ENCODE measurements at regions not wholly inside any gene's neighbourhood (a gene's known extent, or its start where the extent isn't known, plus 50 kb on each side); places are given as distances from the start of the nearest gene placed in this dataset.

- TF ChIP-seq CTCF (IDR thresholded peaks at IDR 0.05) (no peak), POLR2AphosphoS5 (IDR thresholded peaks at IDR 0.05) (no peak), POLR2A (IDR thresholded peaks at IDR 0.05) (no peak)
- 88% methylated on average over 3 of the region's 3 CpGs for WGBS
- no peak overlapping the region for H3K4me3 ChIP-seq
- intact Hi-C loops (cut with DNase I): no loop called here
- H3K27ac ChIP-seq: no peak overlapping the region
- DNase-seq (ENCODE audit: low spot score): no peak
- H3K36me3 ChIP-seq: no peaks in the 10 kb centered on the region
- H3K4me1 ChIP-seq (replicated peaks): no peaks in the 10 kb centered on the region
- H3K9me3 ChIP-seq: no peaks in the 10 kb centered on the region
- H3K27me3 ChIP-seq (replicated peaks; ENCODE audit: insufficient read depth): no peaks in the 10 kb centered on the region
These were observed 85.3 kb upstream of the MAF start for GRCh38 chr16:79685871-79686270.

DNA sequence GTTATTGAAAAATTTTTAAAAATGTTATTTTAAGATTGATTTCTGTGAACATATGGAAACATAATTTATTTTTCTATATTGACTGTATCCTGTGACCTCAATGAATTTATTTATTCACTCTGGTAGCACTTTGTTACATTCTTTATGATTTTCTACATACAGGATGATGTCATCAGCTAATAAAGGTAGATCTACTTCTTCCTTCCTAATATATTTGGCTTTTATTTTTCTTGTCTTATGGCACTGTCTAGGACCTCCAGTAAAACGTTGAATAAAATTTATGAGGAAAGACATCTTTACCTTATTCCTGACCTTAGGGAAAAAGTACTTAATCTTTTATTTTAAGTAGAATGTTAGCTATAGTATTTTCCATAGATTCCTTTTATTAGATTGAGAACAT, 78.8 kb upstream of the MAF start:
- no peaks in the 10 kb centered on the region for H3K27me3 ChIP-seq (replicated peaks; ENCODE audit: insufficient read depth)
- DNase-seq (ENCODE audit: low spot score): no peak
- H3K9me3 ChIP-seq: no peaks in the 10 kb centered on the region
- WGBS: 36% methylated on average over 1 of the region's 1 CpG
- H3K4me3 ChIP-seq: no peak overlapping the region
- H3K27ac ChIP-seq: no peak overlapping the region
- TF ChIP-seq POLR2A (IDR thresholded peaks at IDR 0.05): no peak
- TF ChIP-seq CTCF (IDR thresholded peaks at IDR 0.05): no peak
- TF ChIP-seq POLR2AphosphoS5 (IDR thresholded peaks at IDR 0.05): no peak
- H3K4me1 ChIP-seq (replicated peaks): no peaks in the 10 kb centered on the region
- intact Hi-C loops (cut with DNase I): no loop called here
- H3K36me3 ChIP-seq: no peaks in the 10 kb centered on the region

- Histone ChIP-seq H3K4me1 (replicated peaks) (no peaks in the 10 kb centered on the region), H3K27me3 (replicated peaks; ENCODE audit: insufficient read depth) (no peaks in the 10 kb centered on the region), H3K9me3 (no peaks in the 10 kb centered on the region), H3K27ac (no peak overlapping the region), H3K4me3 (no peak overlapping the region), H3K36me3 (no peaks in the 10 kb centered on the region)
- intact Hi-C loops (cut with DNase I): no loop called here
- TF ChIP-seq CTCF (IDR thresholded peaks at IDR 0.05): no peak
- TF ChIP-seq POLR2AphosphoS5 (IDR thresholded peaks at IDR 0.05): peak; percentile 74
- no peak for TF ChIP-seq POLR2A (IDR thresholded peaks at IDR 0.05)
- WGBS: 44% methylated on average over 6 of the region's 6 CpGs
- peak; percentile 24 for DNase-seq (ENCODE audit: low spot score)
These were observed 77.4 kb upstream of the MAF start for GRCh38 chr16:79677799-79678530.

DNA sequence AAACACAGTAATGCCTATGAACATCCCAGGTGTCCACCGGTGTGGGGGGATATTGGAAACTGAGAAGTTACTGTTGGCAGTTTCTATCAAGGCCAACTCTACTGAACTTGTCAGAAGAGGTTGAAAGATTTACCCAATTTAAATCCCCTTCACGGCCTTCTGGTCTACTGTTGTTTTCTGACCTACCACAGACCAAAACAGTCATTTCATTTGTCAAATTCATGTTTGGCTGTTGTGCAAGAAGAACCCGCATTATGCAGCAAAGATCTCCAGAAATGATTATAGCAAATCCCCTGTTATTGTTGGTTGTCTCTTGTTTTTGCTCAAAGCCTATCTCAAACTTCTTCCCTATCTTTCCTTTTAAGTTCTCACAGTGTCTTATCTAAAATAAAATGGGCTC, 73.1 kb upstream of the MAF start:
- 52% methylated on average over 3 of the region's 3 CpGs for WGBS
- H3K36me3 ChIP-seq: no peaks in the 10 kb centered on the region

More for the DNA sequence above, 73.1 kb upstream of the MAF start:
- no peak for DNase-seq (ENCODE audit: low spot score)
- Histone ChIP-seq H3K4me1 (replicated peaks) (no peaks in the 10 kb centered on the region), H3K27ac (no peak overlapping the region), H3K4me3 (no peak overlapping the region), H3K9me3 (no peaks in the 10 kb centered on the region), H3K27me3 (replicated peaks; ENCODE audit: insufficient read depth) (no peaks in the 10 kb centered on the region)
- TF ChIP-seq CTCF (IDR thresholded peaks at IDR 0.05): no peak
- no peak for TF ChIP-seq POLR2A (IDR thresholded peaks at IDR 0.05)
- no peak for TF ChIP-seq POLR2AphosphoS5 (IDR thresholded peaks at IDR 0.05)
- intact Hi-C loops (cut with DNase I): no loop called here
